H1 (cell line): ENCODE measurements at regions not wholly inside any gene's neighbourhood (a gene's known extent, or its start where the extent isn't known, plus 50 kb on each side); places are given as distances from the start of the nearest gene placed in this dataset.

ENCODE experiments used
- CHD7 ChIP-seq: fragments of 300-600 bp; sonication (generic); IDR thresholded peaks from 2 replicates; pipeline ENCODE4 v1.7.1; 2012; ENCODE audit warnings: low read length, moderate library complexity, mild to moderate bottlenecking, inconsistent platforms; ENCODE audit not compliant: insufficient replicate concordance
- EZH2 ChIP-seq: fragments of 200-600 bp; sonication (generic); IDR thresholded peaks from 2 replicates; pipeline ENCODE4 v1.7.1; 2012; ENCODE audit warnings: low read depth, mild to moderate bottlenecking, moderate library complexity, low read length, inconsistent platforms; ENCODE audit not compliant: severe bottlenecking
- FOSL1 ChIP-seq: IDR thresholded peaks from 2 replicates; pipeline ENCODE4 v1.6.1; 2011; ENCODE audit warnings: mild to moderate bottlenecking, low read depth, low read length, moderate library complexity; ENCODE audit not compliant: insufficient read depth
- GABPA ChIP-seq: IDR thresholded peaks from 2 replicates; pipeline ENCODE4 v1.6.1; 2011; ENCODE audit warnings: mild to moderate bottlenecking, low read length, moderate library complexity, borderline replicate concordance; ENCODE audit not compliant: insufficient read depth
- POLR2A ChIP-seq, 2 experiments: IDR thresholded peaks; 1 replicate in 1 of 2; 2 replicates in 1 of 2; pipeline ENCODE4 v1.6.1; 2011; ENCODE audit warnings: low read depth in 2 of 2, low read length in 2 of 2, mild to moderate bottlenecking in 2 of 2; ENCODE audit errors: control extremely low read depth in 1 of 2
- ZNF274 ChIP-seq: IDR thresholded peaks from 2 replicates; pipeline ENCODE4 v1.7.0; 2012; ENCODE audit warnings: low read length, borderline replicate concordance; ENCODE audit errors: extremely low read depth

- TF ChIP-seq CHD7 (no peak), FOSL1 (no peak), GABPA (no peak), ZNF274 (no peak), EZH2 (no peak), POLR2A (IDR thresholded peaks at IDR 0.05; ENCODE audit: control extremely low read depth in 1 of 2, low read depth in 2 of 2, low read length in 2 of 2) (no peak)
- TF ChIP-seq, all 59 proteins: peak for 0
Observed at GRCh38 chr10:93193906-93194305, 120.2 kb downstream of the CYP26A1 start (continued).
